ENCODE measurements at regions not wholly inside any gene's neighbourhood (a gene's known extent, or its start where the extent isn't known, plus 50 kb on each side); places are given as distances from the start of the nearest gene placed in this dataset.

DNA sequence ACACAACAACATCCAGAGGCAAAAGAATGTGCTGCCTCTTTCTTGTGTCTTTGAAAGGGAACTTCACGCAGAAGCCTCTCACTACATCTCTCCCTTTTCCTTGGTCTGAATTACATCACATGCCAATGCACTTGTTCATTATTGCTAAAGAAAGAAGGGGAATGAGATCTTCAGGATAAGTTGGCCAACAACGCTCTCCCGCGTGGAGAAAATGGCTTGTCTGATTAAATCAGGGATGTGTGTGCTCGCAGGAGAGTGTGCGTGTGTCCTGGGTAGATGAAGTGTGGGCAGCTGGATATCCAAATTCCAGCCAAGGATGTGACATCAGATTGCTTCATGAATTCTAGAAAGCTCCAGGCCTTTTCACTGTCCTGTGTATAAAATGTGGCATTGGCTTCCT lies 541.6 kb upstream of the FZD8 start:
- no peaks in the 10 kb centered on the region for H3K9me3 ChIP-seq (ENCODE audit: low read depth, low read length, poor library complexity, severe bottlenecking)
- CTCF ChIA-PET = no interaction called here
- H3K27ac ChIP-seq (ENCODE audit: low read depth, low read length, poor library complexity, severe bottlenecking) = no peak overlapping the region
- no peak overlapping the region for H3K4me3 ChIP-seq (ENCODE audit: low read depth, low read length, poor library complexity, severe bottlenecking)
- no peaks in the 10 kb centered on the region for H3K36me3 ChIP-seq (ENCODE audit: insufficient read depth, low read length, poor library complexity, severe bottlenecking)
- intact Hi-C loops (cut with micrococcal nuclease; ENCODE audit: unreplicated experiment) = no loop called here
- BruUV-seq (replicated peaks) = no TSS peak
- DNase-seq (ENCODE audit: low spot score) = no peak
- TF ChIP-seq, protein P1, sequence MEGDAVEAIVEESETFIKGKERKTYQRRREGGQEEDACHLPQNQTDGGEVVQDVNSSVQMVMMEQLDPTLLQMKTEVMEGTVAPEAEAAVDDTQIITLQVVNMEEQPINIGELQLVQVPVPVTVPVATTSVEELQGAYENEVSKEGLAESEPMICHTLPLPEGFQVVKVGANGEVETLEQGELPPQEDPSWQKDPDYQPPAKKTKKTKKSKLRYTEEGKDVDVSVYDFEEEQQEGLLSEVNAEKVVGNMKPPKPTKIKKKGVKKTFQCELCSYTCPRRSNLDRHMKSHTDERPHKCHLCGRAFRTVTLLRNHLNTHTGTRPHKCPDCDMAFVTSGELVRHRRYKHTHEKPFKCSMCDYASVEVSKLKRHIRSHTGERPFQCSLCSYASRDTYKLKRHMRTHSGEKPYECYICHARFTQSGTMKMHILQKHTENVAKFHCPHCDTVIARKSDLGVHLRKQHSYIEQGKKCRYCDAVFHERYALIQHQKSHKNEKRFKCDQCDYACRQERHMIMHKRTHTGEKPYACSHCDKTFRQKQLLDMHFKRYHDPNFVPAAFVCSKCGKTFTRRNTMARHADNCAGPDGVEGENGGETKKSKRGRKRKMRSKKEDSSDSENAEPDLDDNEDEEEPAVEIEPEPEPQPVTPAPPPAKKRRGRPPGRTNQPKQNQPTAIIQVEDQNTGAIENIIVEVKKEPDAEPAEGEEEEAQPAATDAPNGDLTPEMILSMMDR (conservative IDR thresholded peaks at IDR 0.05; ENCODE audit: low read depth, low read length) = no peak
- TF ChIP-seq EZH2 (IDR thresholded peaks at IDR 0.05; ENCODE audit: borderline replicate concordance, low read depth, low read length, poor library complexity, severe bottlenecking) = no peak
- peaks cover 22% of the 10 kb centered on the region for H3K4me1 ChIP-seq (ENCODE audit: insufficient read depth, low read length, poor library complexity, severe bottlenecking)
- no peaks in the 10 kb centered on the region for H3K27me3 ChIP-seq (replicated peaks; ENCODE audit: insufficient read depth, low read depth, low read length, poor library complexity)
- POLR2A ChIA-PET (ENCODE audit: low non-redundant PET) = no interaction called here

DNA sequence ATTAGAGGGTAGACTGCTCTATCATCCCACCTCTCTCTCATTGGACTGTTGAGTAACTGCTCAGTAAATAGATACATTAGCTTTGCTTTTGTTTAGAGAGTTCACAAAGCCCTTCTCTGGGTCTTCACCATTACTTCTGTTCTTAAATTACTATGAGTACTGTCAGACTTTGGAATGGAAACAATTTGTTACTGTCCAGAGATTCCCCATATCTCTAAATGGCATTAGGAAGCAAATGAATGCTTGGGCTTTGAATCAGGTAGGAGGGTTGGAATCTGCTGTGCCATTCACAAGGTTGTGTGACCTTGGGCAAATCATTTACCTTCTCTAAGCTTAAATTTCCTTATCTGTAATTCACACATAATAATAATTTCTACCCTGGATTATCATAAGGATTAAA lies 541.0 kb upstream of the FZD8 start:
- DNase-seq (ENCODE audit: low spot score) = no peak
- ChIA-PET CTCF (no interaction called here), POLR2A (ENCODE audit: low non-redundant PET) (no interaction called here)
- no peak overlapping the region for H3K27ac ChIP-seq (ENCODE audit: low read depth, low read length, poor library complexity, severe bottlenecking)
- no TSS peak for BruUV-seq (replicated peaks)
- H3K9me3 ChIP-seq (ENCODE audit: low read depth, low read length, poor library complexity, severe bottlenecking) = no peaks in the 10 kb centered on the region
- intact Hi-C loops (cut with micrococcal nuclease; ENCODE audit: unreplicated experiment) = no loop called here
- TF ChIP-seq, protein P1 (conservative IDR thresholded peaks at IDR 0.05; ENCODE audit: low read depth, low read length) = no peak
- TF ChIP-seq EZH2 (IDR thresholded peaks at IDR 0.05; ENCODE audit: borderline replicate concordance, low read depth, low read length, poor library complexity, severe bottlenecking) = no peak
- peaks cover 15% of the 10 kb centered on the region for H3K4me1 ChIP-seq (ENCODE audit: insufficient read depth, low read length, poor library complexity, severe bottlenecking)
- no peaks in the 10 kb centered on the region for H3K27me3 ChIP-seq (replicated peaks; ENCODE audit: insufficient read depth, low read depth, low read length, poor library complexity)
- H3K36me3 ChIP-seq (ENCODE audit: insufficient read depth, low read length, poor library complexity, severe bottlenecking) = no peaks in the 10 kb centered on the region
- H3K4me3 ChIP-seq (ENCODE audit: low read depth, low read length, poor library complexity, severe bottlenecking) = no peak overlapping the region

DNA sequence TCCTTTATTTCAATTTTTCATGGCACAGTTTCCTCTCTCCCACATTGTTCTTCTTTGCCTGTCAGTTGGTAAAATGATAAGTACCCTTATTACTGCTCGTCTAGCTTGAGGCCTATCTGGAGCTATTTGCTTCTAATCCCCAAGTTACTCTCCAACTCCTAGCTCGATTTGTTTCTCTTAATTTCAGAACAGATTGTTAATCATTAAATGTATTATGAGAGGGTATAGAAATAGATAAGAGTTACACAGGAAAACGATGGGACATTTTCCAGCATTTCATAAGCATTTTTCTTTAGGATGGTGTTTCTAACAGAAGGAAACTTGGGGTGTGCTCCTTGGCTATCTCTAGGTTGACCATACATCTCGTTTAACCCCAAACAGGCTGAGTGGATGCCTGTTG lies 540.5 kb upstream of the FZD8 start:
- Histone ChIP-seq H3K4me1 (ENCODE audit: insufficient read depth, low read length, poor library complexity, severe bottlenecking) (peaks cover 11% of the 10 kb centered on the region), H3K36me3 (ENCODE audit: insufficient read depth, low read length, poor library complexity, severe bottlenecking) (no peaks in the 10 kb centered on the region), H3K27me3 (replicated peaks; ENCODE audit: insufficient read depth, low read depth, low read length, poor library complexity) (no peaks in the 10 kb centered on the region), H3K27ac (ENCODE audit: low read depth, low read length, poor library complexity, severe bottlenecking) (no peak overlapping the region), H3K4me3 (ENCODE audit: low read depth, low read length, poor library complexity, severe bottlenecking) (no peak overlapping the region), H3K9me3 (ENCODE audit: low read depth, low read length, poor library complexity, severe bottlenecking) (no peaks in the 10 kb centered on the region)
- DNase-seq (ENCODE audit: low spot score) = no peak
- ChIA-PET CTCF (no interaction called here), POLR2A (ENCODE audit: low non-redundant PET) (no interaction called here)
- TF ChIP-seq EZH2 (IDR thresholded peaks at IDR 0.05; ENCODE audit: borderline replicate concordance, low read depth, low read length, poor library complexity, severe bottlenecking) = no peak
- TF ChIP-seq, protein P1 (conservative IDR thresholded peaks at IDR 0.05; ENCODE audit: low read depth, low read length) = no peak
- BruUV-seq (replicated peaks) = no TSS peak
- intact Hi-C loops (cut with micrococcal nuclease; ENCODE audit: unreplicated experiment) = no loop called here

Measured in A673 (cell line).